ENCODE measurements at regions not wholly inside any gene's neighbourhood (a gene's known extent, or its start where the extent isn't known, plus 50 kb on each side); places are given as distances from the start of the nearest gene placed in this dataset.
A peak's percentile ranks its signal among the peaks of the same experiment; 100 is the strongest.

- H3K27ac ChIP-seq (ENCODE audit: low read length), result no peak overlapping the region
- H3K4me3 ChIP-seq (ENCODE audit: low read length), result no peak overlapping the region
- no peaks in the 10 kb centered on the region for H3K36me3 ChIP-seq (ENCODE audit: control insufficient read depth, insufficient read depth, low read length)
- DNase-seq, result no peak
- no peaks in the 10 kb centered on the region for H3K27me3 ChIP-seq (ENCODE audit: control insufficient read depth, insufficient read depth, low read length)
- no peaks in the 10 kb centered on the region for H3K9me3 ChIP-seq (replicated peaks; ENCODE audit: control insufficient read depth, low read depth, low read length)
- WGBS (ENCODE audit: insufficient coverage), result no CpG with 5 or more reads among the region's 1 CpG
- H3K4me1 ChIP-seq (ENCODE audit: control insufficient read depth, insufficient read depth, low read length), result no peaks in the 10 kb centered on the region
These were observed 158.9 kb upstream of the MEIS1 start for GRCh38 chr2:66275984-66276383.

GRCh38 chr2:66273933-66274490, 160.9 kb upstream of the MEIS1 start:
- no CpG with 5 or more reads among the region's 4 CpGs for WGBS (ENCODE audit: insufficient coverage)
- DNase-seq, result peak; percentile 52
- Histone ChIP-seq H3K27me3 (ENCODE audit: control insufficient read depth, insufficient read depth, low read length) (no peaks in the 10 kb centered on the region), H3K4me3 (ENCODE audit: low read length) (no peak overlapping the region), H3K9me3 (replicated peaks; ENCODE audit: control insufficient read depth, low read depth, low read length) (no peaks in the 10 kb centered on the region), H3K27ac (ENCODE audit: low read length) (no peak overlapping the region), H3K36me3 (ENCODE audit: control insufficient read depth, insufficient read depth, low read length) (no peaks in the 10 kb centered on the region), H3K4me1 (ENCODE audit: control insufficient read depth, insufficient read depth, low read length) (no peaks in the 10 kb centered on the region)

GRCh38 chr2:66272751-66273150, 162.2 kb upstream of the MEIS1 start:
- no peaks in the 10 kb centered on the region for H3K36me3 ChIP-seq (ENCODE audit: control insufficient read depth, insufficient read depth, low read length)
- no peak overlapping the region for H3K27ac ChIP-seq (ENCODE audit: low read length)
- H3K4me1 ChIP-seq (ENCODE audit: control insufficient read depth, insufficient read depth, low read length), result no peaks in the 10 kb centered on the region
- no peak overlapping the region for H3K4me3 ChIP-seq (ENCODE audit: low read length)
- no CpG with 5 or more reads among the region's 6 CpGs for WGBS (ENCODE audit: insufficient coverage)
- no peaks in the 10 kb centered on the region for H3K27me3 ChIP-seq (ENCODE audit: control insufficient read depth, insufficient read depth, low read length)
- H3K9me3 ChIP-seq (replicated peaks; ENCODE audit: control insufficient read depth, low read depth, low read length), result no peaks in the 10 kb centered on the region
- no peak for DNase-seq

GRCh38 chr2:66271777-66272176, 163.1 kb upstream of the MEIS1 start:
- WGBS (ENCODE audit: insufficient coverage), result no CpG with 5 or more reads among the region's 2 CpGs
- no peak for DNase-seq
- Histone ChIP-seq H3K4me3 (ENCODE audit: low read length) (no peak overlapping the region), H3K4me1 (ENCODE audit: control insufficient read depth, insufficient read depth, low read length) (no peaks in the 10 kb centered on the region), H3K36me3 (ENCODE audit: control insufficient read depth, insufficient read depth, low read length) (no peaks in the 10 kb centered on the region), H3K9me3 (replicated peaks; ENCODE audit: control insufficient read depth, low read depth, low read length) (no peaks in the 10 kb centered on the region), H3K27ac (ENCODE audit: low read length) (no peak overlapping the region), H3K27me3 (ENCODE audit: control insufficient read depth, insufficient read depth, low read length) (no peaks in the 10 kb centered on the region)

- WGBS (ENCODE audit: insufficient coverage), result no CpG with 5 or more reads among the region's 1 CpG
- Histone ChIP-seq H3K27ac (ENCODE audit: low read length) (no peak overlapping the region), H3K4me3 (ENCODE audit: low read length) (no peak overlapping the region), H3K4me1 (ENCODE audit: control insufficient read depth, insufficient read depth, low read length) (no peaks in the 10 kb centered on the region), H3K9me3 (replicated peaks; ENCODE audit: control insufficient read depth, low read depth, low read length) (no peaks in the 10 kb centered on the region), H3K36me3 (ENCODE audit: control insufficient read depth, insufficient read depth, low read length) (no peaks in the 10 kb centered on the region), H3K27me3 (ENCODE audit: control insufficient read depth, insufficient read depth, low read length) (no peaks in the 10 kb centered on the region)
- no peak for DNase-seq
These were observed 164.7 kb upstream of the MEIS1 start for GRCh38 chr2:66270247-66270646.

GRCh38 chr2:66269166-66269565, 165.8 kb upstream of the MEIS1 start:
- no peaks in the 10 kb centered on the region for H3K4me1 ChIP-seq (ENCODE audit: control insufficient read depth, insufficient read depth, low read length)
- no peak overlapping the region for H3K27ac ChIP-seq (ENCODE audit: low read length)
- no peaks in the 10 kb centered on the region for H3K27me3 ChIP-seq (ENCODE audit: control insufficient read depth, insufficient read depth, low read length)
- no peaks in the 10 kb centered on the region for H3K36me3 ChIP-seq (ENCODE audit: control insufficient read depth, insufficient read depth, low read length)
- H3K9me3 ChIP-seq (replicated peaks; ENCODE audit: control insufficient read depth, low read depth, low read length), result no peaks in the 10 kb centered on the region
- H3K4me3 ChIP-seq (ENCODE audit: low read length), result no peak overlapping the region
- WGBS (ENCODE audit: insufficient coverage), result no CpG with 5 or more reads among the region's 1 CpG
- no peak for DNase-seq

GRCh38 chr2:66268756-66269155, 166.2 kb upstream of the MEIS1 start:
- DNase-seq, result no peak
- no peaks in the 10 kb centered on the region for H3K36me3 ChIP-seq (ENCODE audit: control insufficient read depth, insufficient read depth, low read length)
- H3K4me3 ChIP-seq (ENCODE audit: low read length), result no peak overlapping the region
- H3K27me3 ChIP-seq (ENCODE audit: control insufficient read depth, insufficient read depth, low read length), result no peaks in the 10 kb centered on the region
- H3K4me1 ChIP-seq (ENCODE audit: control insufficient read depth, insufficient read depth, low read length), result no peaks in the 10 kb centered on the region
- no peaks in the 10 kb centered on the region for H3K9me3 ChIP-seq (replicated peaks; ENCODE audit: control insufficient read depth, low read depth, low read length)
- H3K27ac ChIP-seq (ENCODE audit: low read length), result no peak overlapping the region

- no peaks in the 10 kb centered on the region for H3K9me3 ChIP-seq (replicated peaks; ENCODE audit: control insufficient read depth, low read depth, low read length)
- H3K4me3 ChIP-seq (ENCODE audit: low read length), result no peak overlapping the region
- no CpG with 5 or more reads among the region's 3 CpGs for WGBS (ENCODE audit: insufficient coverage)
- no peaks in the 10 kb centered on the region for H3K36me3 ChIP-seq (ENCODE audit: control insufficient read depth, insufficient read depth, low read length)
- no peaks in the 10 kb centered on the region for H3K27me3 ChIP-seq (ENCODE audit: control insufficient read depth, insufficient read depth, low read length)
- H3K4me1 ChIP-seq (ENCODE audit: control insufficient read depth, insufficient read depth, low read length), result no peaks in the 10 kb centered on the region
- no peak for DNase-seq
- no peak overlapping the region for H3K27ac ChIP-seq (ENCODE audit: low read length)
These were observed 170.6 kb upstream of the MEIS1 start for GRCh38 chr2:66264354-66264753.

GRCh38 chr2:66255867-66256266, 179.1 kb upstream of the MEIS1 start:
- DNase-seq, result no peak
- no peak overlapping the region for H3K4me3 ChIP-seq (ENCODE audit: low read length)
- no peaks in the 10 kb centered on the region for H3K27me3 ChIP-seq (ENCODE audit: control insufficient read depth, insufficient read depth, low read length)
- no peaks in the 10 kb centered on the region for H3K36me3 ChIP-seq (ENCODE audit: control insufficient read depth, insufficient read depth, low read length)
- no peaks in the 10 kb centered on the region for H3K9me3 ChIP-seq (replicated peaks; ENCODE audit: control insufficient read depth, low read depth, low read length)
- 64% methylated on average over 3 of the region's 3 CpGs for WGBS (ENCODE audit: insufficient coverage)
- H3K27ac ChIP-seq (ENCODE audit: low read length), result no peak overlapping the region
- H3K4me1 ChIP-seq (ENCODE audit: control insufficient read depth, insufficient read depth, low read length), result peaks cover 6% of the 10 kb centered on the region

GRCh38 chr2:66255136-66255535, 179.8 kb upstream of the MEIS1 start:
- no peak overlapping the region for H3K27ac ChIP-seq (ENCODE audit: low read length)
- H3K4me1 ChIP-seq (ENCODE audit: control insufficient read depth, insufficient read depth, low read length), result peaks cover 6% of the 10 kb centered on the region
- no peaks in the 10 kb centered on the region for H3K36me3 ChIP-seq (ENCODE audit: control insufficient read depth, insufficient read depth, low read length)
- no peak overlapping the region for H3K4me3 ChIP-seq (ENCODE audit: low read length)
- no peaks in the 10 kb centered on the region for H3K27me3 ChIP-seq (ENCODE audit: control insufficient read depth, insufficient read depth, low read length)
- H3K9me3 ChIP-seq (replicated peaks; ENCODE audit: control insufficient read depth, low read depth, low read length), result no peaks in the 10 kb centered on the region
- no peak for DNase-seq

- no peaks in the 10 kb centered on the region for H3K9me3 ChIP-seq (replicated peaks; ENCODE audit: control insufficient read depth, low read depth, low read length)
- no CpG with 5 or more reads among the region's 2 CpGs for WGBS (ENCODE audit: insufficient coverage)
- peak; percentile 37 for DNase-seq
- H3K4me1 ChIP-seq (ENCODE audit: control insufficient read depth, insufficient read depth, low read length), result peaks cover 6% of the 10 kb centered on the region
- no peak overlapping the region for H3K4me3 ChIP-seq (ENCODE audit: low read length)
- H3K36me3 ChIP-seq (ENCODE audit: control insufficient read depth, insufficient read depth, low read length), result no peaks in the 10 kb centered on the region
- no peaks in the 10 kb centered on the region for H3K27me3 ChIP-seq (ENCODE audit: control insufficient read depth, insufficient read depth, low read length)
- H3K27ac ChIP-seq (ENCODE audit: low read length), result no peak overlapping the region
These were observed 181.9 kb upstream of the MEIS1 start for GRCh38 chr2:66253066-66253465.

Measured in muscle of leg (tissue), 3 donors.